ENCODE measurements at regions not wholly inside any gene's neighbourhood (a gene's known extent, or its start where the extent isn't known, plus 50 kb on each side); places are given as distances from the start of the nearest gene placed in this dataset.

DNA sequence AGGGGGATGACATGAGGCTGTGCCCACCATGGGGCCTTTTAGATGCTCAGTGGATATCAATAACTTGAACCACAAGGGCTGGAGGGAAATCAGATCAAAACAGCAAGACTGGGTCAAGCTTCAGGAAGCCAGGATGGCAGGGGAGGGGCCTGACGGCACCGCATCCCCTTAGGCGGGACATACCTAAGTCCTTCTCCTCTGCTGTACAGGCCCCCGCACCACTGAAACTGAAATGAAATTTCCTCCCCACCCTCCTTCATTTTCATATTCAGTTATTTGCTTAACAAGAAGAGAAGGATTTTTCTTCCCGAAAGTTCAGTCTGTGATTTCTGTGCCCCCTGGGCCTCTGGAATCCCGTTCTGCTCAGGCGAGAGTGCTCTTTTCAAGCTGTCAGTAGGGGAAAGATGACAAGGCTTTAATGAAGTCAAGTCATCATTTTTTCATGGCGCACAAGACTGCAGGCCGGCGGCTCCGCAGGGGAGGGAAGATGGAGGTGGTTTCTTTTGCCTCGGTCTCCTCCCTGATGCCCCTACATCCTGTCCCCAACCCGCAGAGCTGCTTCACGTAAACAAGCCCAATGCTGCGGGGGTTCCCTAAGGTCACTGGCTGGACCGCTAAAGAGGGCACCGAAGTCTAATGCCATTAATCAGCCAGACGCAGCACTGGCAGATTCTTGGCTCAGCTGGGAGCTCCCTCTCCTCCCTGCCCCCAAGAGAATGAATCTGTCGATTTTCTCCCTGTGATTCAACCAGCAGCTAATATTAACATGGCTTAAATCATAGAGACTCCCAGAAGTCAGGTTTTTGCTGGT lies 264.8 kb downstream of the C1orf94 start:
- H3K4me3 Mint-ChIP-seq = no peak overlapping the region
- H3K27ac Mint-ChIP-seq = no peak overlapping the region
- H3K27me3 Mint-ChIP-seq = peaks cover 28% of the 10 kb centered on the region
- no peak for DNase-seq
- H3K9me3 Mint-ChIP-seq = no peaks in the 10 kb centered on the region
- H3K36me3 Mint-ChIP-seq = no peaks in the 10 kb centered on the region
- H3K4me1 Mint-ChIP-seq = no peaks in the 10 kb centered on the region

DNA sequence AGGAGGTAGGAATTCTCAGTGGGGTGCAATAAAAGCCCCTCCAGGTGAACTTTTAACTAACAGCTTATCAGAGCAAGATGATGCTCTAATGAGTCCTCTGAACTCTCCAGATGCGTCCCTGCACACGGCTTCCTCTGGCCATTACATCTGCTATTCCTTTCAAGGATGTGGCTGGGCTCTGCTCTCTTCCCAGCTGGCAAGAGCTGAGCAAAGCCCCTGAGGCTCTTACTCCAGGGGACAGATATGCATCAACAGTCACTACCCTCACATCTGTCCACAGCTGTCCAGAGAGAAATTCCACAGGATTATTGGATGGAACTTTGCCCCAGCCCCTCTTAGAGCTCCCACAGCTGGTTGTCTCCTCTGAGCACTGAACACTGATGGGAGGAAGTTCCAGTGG lies 267.8 kb downstream of the C1orf94 start:
- no peak for DNase-seq
- Mint-ChIP-seq H3K27ac (no peak overlapping the region), H3K27me3 (peaks cover 27% of the 10 kb centered on the region), H3K4me3 (no peak overlapping the region), H3K4me1 (no peaks in the 10 kb centered on the region), H3K9me3 (no peaks in the 10 kb centered on the region), H3K36me3 (no peaks in the 10 kb centered on the region)

GRCh38 chr1:34450325-34450724 lies 273.6 kb downstream of the C1orf94 start:
- H3K27me3 Mint-ChIP-seq = peaks cover 15% of the 10 kb centered on the region
- no peaks in the 10 kb centered on the region for H3K9me3 Mint-ChIP-seq
- H3K36me3 Mint-ChIP-seq = no peaks in the 10 kb centered on the region

DNA sequence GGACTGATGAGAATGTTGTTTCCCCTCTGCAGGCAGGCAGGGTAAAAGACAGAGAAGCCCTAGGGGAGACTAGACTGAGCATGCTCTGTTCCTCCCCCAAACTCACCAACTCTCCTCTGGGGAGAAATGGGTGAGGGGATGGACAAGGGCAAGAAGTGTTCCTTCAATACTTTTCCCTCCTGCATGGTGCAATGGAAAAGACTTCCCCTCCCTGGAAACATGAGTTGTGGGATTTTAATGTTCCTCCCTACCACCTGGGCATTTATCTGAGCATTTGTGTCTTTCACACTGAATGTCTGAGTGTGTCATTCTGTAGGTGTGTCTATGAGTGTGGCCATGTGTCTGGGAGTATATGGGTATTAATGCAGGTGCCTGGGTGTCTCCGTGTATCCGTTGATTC lies 275.7 kb downstream of the C1orf94 start:
- DNase-seq = no peak
- Mint-ChIP-seq H3K9me3 (no peaks in the 10 kb centered on the region), H3K27ac (no peak overlapping the region), H3K36me3 (no peaks in the 10 kb centered on the region), H3K27me3 (peaks cover 9% of the 10 kb centered on the region), H3K4me1 (no peaks in the 10 kb centered on the region), H3K4me3 (no peak overlapping the region)

More at GRCh38 chr1:34450325-34450724, 273.6 kb downstream of the C1orf94 start:
- no peak for DNase-seq
- Mint-ChIP-seq H3K27ac (no peak overlapping the region), H3K4me1 (no peaks in the 10 kb centered on the region), H3K4me3 (no peak overlapping the region)

GRCh38 chr1:34455121-34455520 lies 278.4 kb downstream of the C1orf94 start:
- no peak overlapping the region for H3K27ac Mint-ChIP-seq
- DNase-seq = no peak
- no peaks in the 10 kb centered on the region for H3K36me3 Mint-ChIP-seq
- no peaks in the 10 kb centered on the region for H3K9me3 Mint-ChIP-seq
- H3K27me3 Mint-ChIP-seq = peaks cover 5% of the 10 kb centered on the region
- no peak overlapping the region for H3K4me3 Mint-ChIP-seq
- no peaks in the 10 kb centered on the region for H3K4me1 Mint-ChIP-seq

DNA sequence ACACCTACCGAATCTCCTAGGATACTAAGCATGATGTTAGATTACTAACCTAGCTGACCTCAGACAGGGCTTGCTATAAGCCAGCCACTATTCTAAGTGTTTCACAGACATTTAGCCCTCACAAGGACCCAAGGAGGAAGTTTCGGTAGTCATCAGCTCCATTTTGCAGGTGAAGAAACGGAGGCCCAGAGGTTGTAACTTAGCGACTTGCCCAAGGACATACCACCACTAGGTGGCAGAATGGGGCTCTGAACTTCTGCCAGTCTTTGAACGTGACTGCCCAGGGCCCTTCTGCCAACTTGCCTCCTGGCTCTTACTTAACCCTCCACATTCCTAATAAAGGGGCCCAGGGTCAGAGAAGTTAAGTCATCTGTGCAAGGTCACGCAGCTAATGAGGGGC lies 283.5 kb downstream of the C1orf94 start:
- no peak overlapping the region for H3K27ac Mint-ChIP-seq
- peak; percentile 28 for DNase-seq
- H3K4me1 Mint-ChIP-seq = no peaks in the 10 kb centered on the region
- no peaks in the 10 kb centered on the region for H3K9me3 Mint-ChIP-seq
- H3K36me3 Mint-ChIP-seq = no peaks in the 10 kb centered on the region
- no peak overlapping the region for H3K4me3 Mint-ChIP-seq
- peaks cover 12% of the 10 kb centered on the region for H3K27me3 Mint-ChIP-seq

GRCh38 chr1:34470401-34470800 lies 284.4 kb upstream of the GJB5 start:
- no peak for DNase-seq
- Mint-ChIP-seq H3K9me3 (no peaks in the 10 kb centered on the region), H3K4me3 (no peak overlapping the region), H3K27me3 (peaks cover 20% of the 10 kb centered on the region), H3K36me3 (no peaks in the 10 kb centered on the region), H3K4me1 (no peaks in the 10 kb centered on the region), H3K27ac (no peak overlapping the region)

DNA sequence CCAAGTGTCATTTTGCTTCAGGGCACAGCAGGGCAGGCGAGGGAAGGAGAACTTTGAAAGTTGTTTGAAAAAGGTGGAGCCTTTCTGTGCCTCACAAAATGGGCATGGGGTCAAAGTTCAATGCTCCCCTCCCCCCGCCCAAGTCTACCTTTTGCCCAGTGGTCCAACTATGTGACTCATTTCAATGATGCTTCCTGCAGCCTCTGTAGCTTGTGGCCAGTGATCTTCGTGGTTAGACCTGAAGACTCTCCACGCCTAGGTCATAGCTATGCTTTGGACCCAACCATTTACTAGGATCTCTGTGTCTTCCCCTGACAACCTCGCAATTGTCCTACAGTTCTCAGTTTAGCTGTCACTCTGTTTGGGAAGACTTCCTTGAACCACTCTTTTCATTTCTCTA lies 280.3 kb upstream of the GJB5 start:
- no peaks in the 10 kb centered on the region for H3K4me1 Mint-ChIP-seq
- H3K4me3 Mint-ChIP-seq = no peak overlapping the region
- no peak overlapping the region for H3K27ac Mint-ChIP-seq
- no peaks in the 10 kb centered on the region for H3K9me3 Mint-ChIP-seq
- peaks cover 31% of the 10 kb centered on the region for H3K27me3 Mint-ChIP-seq
- no peak for DNase-seq
- no peaks in the 10 kb centered on the region for H3K36me3 Mint-ChIP-seq

- Mint-ChIP-seq H3K9me3 (no peaks in the 10 kb centered on the region), H3K27ac (no peak overlapping the region), H3K4me3 (no peak overlapping the region), H3K4me1 (no peaks in the 10 kb centered on the region), H3K27me3 (peaks cover 37% of the 10 kb centered on the region), H3K36me3 (no peaks in the 10 kb centered on the region)
- DNase-seq = no peak
These were observed 278.5 kb upstream of the GJB5 start for GRCh38 chr1:34476371-34476770.

- Mint-ChIP-seq H3K27me3 (peaks cover 39% of the 10 kb centered on the region), H3K27ac (no peak overlapping the region), H3K4me3 (no peak overlapping the region), H3K36me3 (no peaks in the 10 kb centered on the region), H3K4me1 (no peaks in the 10 kb centered on the region), H3K9me3 (no peaks in the 10 kb centered on the region)
- DNase-seq = no peak
These were observed 277.2 kb upstream of the GJB5 start for GRCh38 chr1:34477632-34478141.

- peaks cover 39% of the 10 kb centered on the region for H3K27me3 Mint-ChIP-seq
- H3K36me3 Mint-ChIP-seq = no peaks in the 10 kb centered on the region
- no peak overlapping the region for H3K4me3 Mint-ChIP-seq
- no peaks in the 10 kb centered on the region for H3K9me3 Mint-ChIP-seq
- no peak for DNase-seq
- no peaks in the 10 kb centered on the region for H3K4me1 Mint-ChIP-seq
- no peak overlapping the region for H3K27ac Mint-ChIP-seq
These were observed 276.3 kb upstream of the GJB5 start for GRCh38 chr1:34478515-34479076.

DNA sequence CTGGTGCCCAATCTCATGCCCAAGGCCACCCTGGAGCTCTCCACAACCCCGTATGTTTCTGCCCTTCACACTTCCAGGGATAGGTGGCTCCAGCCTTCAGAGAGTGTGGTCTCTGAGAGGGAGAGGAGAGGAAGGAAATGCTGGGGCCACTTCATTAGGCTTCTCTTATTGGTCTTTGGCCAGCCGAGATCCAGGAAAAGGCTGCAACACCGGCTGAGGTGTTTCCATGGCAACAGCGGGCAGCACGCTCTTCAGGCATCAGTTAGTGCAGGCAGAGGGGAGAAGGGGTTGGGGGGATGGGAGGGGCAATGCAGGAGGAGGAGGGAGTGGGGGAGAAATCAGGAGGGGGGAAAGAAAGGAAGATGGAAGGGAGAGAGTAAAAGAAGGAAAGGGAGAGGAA lies 275.1 kb upstream of the GJB5 start:
- DNase-seq = no peak
- H3K4me3 Mint-ChIP-seq = no peak overlapping the region
- no peaks in the 10 kb centered on the region for H3K36me3 Mint-ChIP-seq
- no peak overlapping the region for H3K27ac Mint-ChIP-seq
- peaks cover 32% of the 10 kb centered on the region for H3K27me3 Mint-ChIP-seq
- no peaks in the 10 kb centered on the region for H3K9me3 Mint-ChIP-seq
- no peaks in the 10 kb centered on the region for H3K4me1 Mint-ChIP-seq

GRCh38 chr1:34488080-34488708 lies 266.7 kb upstream of the GJB5 start:
- H3K27me3 Mint-ChIP-seq = peaks cover 4% of the 10 kb centered on the region
- peaks cover 20% of the 10 kb centered on the region for H3K9me3 Mint-ChIP-seq
- DNase-seq = no peak
- no peak overlapping the region for H3K27ac Mint-ChIP-seq
- no peaks in the 10 kb centered on the region for H3K36me3 Mint-ChIP-seq
- H3K4me3 Mint-ChIP-seq = no peak overlapping the region
- no peaks in the 10 kb centered on the region for H3K4me1 Mint-ChIP-seq

DNA sequence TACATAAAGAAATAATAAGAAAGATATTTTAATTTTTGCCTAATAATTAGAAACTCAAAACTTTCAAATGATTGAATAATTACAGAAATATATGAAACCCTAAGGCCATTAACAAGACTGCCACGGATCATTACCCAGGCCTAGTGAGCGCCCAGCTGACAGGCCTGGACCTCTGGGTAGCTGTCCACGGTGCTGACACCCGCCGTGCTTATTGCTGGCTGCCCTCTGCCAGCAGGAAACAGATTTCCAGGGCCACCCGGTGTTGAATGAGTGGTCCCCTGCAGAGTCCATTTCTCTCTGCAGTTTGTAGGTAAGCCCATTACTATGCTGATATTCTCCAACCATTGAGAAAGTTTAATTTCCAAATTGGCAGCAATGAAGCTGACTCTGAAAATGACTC lies 254.4 kb upstream of the GJB5 start:
- Mint-ChIP-seq H3K4me3 (no peak overlapping the region), H3K36me3 (no peaks in the 10 kb centered on the region), H3K9me3 (no peaks in the 10 kb centered on the region), H3K27ac (no peak overlapping the region), H3K4me1 (no peaks in the 10 kb centered on the region), H3K27me3 (peaks cover 26% of the 10 kb centered on the region)
- peak; percentile 3 for DNase-seq

GRCh38 chr1:34511802-34512201 lies 243.0 kb upstream of the GJB5 start:
- DNase-seq = no peak
- Mint-ChIP-seq H3K4me3 (no peak overlapping the region), H3K27me3 (peaks cover 5% of the 10 kb centered on the region), H3K27ac (no peak overlapping the region), H3K36me3 (no peaks in the 10 kb centered on the region), H3K9me3 (peaks cover 18% of the 10 kb centered on the region), H3K4me1 (no peaks in the 10 kb centered on the region)

All from activated naive CD8-positive, alpha-beta T cell treated with anti-CD3 and anti-CD28 coated beads for 36 hours (primary cell).